Fibroblast of pulmonary artery (primary cell): ENCODE measurements at regions not wholly inside any gene's neighbourhood (a gene's known extent, or its start where the extent isn't known, plus 50 kb on each side); places are given as distances from the start of the nearest gene placed in this dataset.

ENCODE experiments used
- DNase-seq: peaks from one replicate; pipeline ENCODE4 v3.0.0-alpha.2; 2010; ENCODE audit warnings: low read depth
- H3K4me3 ChIP-seq: replicated peaks from 2 replicates; pipeline ENCODE4 v1.5.1; 2011; ENCODE audit warnings: low read depth, mild to moderate bottlenecking, control low read depth, low read length, moderate library complexity
- TF ChIP-seq, protein P1 (sequence below): IDR thresholded peaks from 2 replicates; pipeline ENCODE4 v1.5.1; 2011; ENCODE audit warnings: mild to moderate bottlenecking, control low read depth, low read length, inconsistent platforms; ENCODE audit errors: missing control alignments

GRCh38 chr2:78202986-78203670 lies 681.0 kb upstream of the LRRTM4 start:
- no peak overlapping the region for H3K4me3 ChIP-seq
- no peak for DNase-seq
- TF ChIP-seq, protein P1, sequence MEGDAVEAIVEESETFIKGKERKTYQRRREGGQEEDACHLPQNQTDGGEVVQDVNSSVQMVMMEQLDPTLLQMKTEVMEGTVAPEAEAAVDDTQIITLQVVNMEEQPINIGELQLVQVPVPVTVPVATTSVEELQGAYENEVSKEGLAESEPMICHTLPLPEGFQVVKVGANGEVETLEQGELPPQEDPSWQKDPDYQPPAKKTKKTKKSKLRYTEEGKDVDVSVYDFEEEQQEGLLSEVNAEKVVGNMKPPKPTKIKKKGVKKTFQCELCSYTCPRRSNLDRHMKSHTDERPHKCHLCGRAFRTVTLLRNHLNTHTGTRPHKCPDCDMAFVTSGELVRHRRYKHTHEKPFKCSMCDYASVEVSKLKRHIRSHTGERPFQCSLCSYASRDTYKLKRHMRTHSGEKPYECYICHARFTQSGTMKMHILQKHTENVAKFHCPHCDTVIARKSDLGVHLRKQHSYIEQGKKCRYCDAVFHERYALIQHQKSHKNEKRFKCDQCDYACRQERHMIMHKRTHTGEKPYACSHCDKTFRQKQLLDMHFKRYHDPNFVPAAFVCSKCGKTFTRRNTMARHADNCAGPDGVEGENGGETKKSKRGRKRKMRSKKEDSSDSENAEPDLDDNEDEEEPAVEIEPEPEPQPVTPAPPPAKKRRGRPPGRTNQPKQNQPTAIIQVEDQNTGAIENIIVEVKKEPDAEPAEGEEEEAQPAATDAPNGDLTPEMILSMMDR, result no peak

- no peak for DNase-seq
- TF ChIP-seq, protein P1, result no peak
- no peak overlapping the region for H3K4me3 ChIP-seq
These were observed 695.9 kb upstream of the LRRTM4 start for GRCh38 chr2:78218066-78218465.

- TF ChIP-seq, protein P1, result no peak
- H3K4me3 ChIP-seq, result no peak overlapping the region
- DNase-seq, result no peak
These were observed 715.5 kb upstream of the LRRTM4 start for GRCh38 chr2:78237704-78238103.

DNA sequence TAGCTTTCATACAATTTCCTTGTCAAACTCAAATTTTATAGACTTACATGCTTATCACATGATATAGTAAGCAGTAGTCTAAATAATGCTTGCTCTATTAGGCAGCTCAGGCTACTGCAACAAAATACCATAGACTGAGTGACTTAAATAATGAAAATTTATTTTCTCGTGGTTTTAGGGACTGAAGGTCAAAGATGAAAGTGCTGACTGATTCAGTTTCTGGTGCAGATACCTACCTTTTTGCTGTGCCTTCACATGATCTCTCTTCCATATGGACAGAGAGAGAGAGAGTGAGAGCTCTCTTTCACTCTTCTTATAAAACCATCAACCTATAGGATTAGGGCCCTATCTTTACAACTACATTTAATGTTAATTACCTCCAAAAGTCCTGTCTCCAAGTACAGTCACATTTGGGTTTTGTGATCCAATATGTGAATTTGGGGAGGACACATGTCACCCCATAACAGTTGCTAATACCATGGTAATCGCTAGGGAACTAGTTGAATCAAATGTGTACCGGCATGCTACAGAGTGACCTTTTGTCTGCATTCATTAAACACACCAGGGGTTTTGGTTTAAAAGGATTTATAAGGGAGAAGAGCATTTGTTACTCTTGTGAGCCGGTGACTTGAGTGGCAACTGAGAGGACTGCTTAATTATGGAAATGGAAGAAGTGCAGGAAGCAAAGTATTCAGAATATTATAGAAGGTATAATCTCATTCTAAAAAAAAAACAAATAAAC lies 723.4 kb upstream of the LRRTM4 start:
- no peak for DNase-seq
- TF ChIP-seq, protein P1, result no peak
- H3K4me3 ChIP-seq, result no peak overlapping the region

- TF ChIP-seq, protein P1, result no peak
- no peak for DNase-seq
- no peak overlapping the region for H3K4me3 ChIP-seq
These were observed 729.5 kb upstream of the LRRTM4 start for GRCh38 chr2:78251708-78252107.

GRCh38 chr2:78260861-78261260 lies 738.7 kb upstream of the LRRTM4 start:
- no peak for DNase-seq

More at GRCh38 chr2:78260861-78261260, 738.7 kb upstream of the LRRTM4 start:
- TF ChIP-seq, protein P1, result no peak
- H3K4me3 ChIP-seq, result no peak overlapping the region
